NCI-H187 treated with DMSO at 0.1 percent for 48 hours (cell line): ENCODE measurements at regions not wholly inside any gene's neighbourhood (a gene's known extent, or its start where the extent isn't known, plus 50 kb on each side); places are given as distances from the start of the nearest gene placed in this dataset.

Experiments used
- DNase-seq: peaks from one replicate; lab custom pipeline; 2025; lab: John Stamatoyannopoulos, UW

GRCh38 chr4:3704669-3705068, 61.5 kb upstream of the ADRA2C start:
- no peak for DNase-seq

GRCh38 chr4:3703677-3704521, 62.3 kb upstream of the ADRA2C start:
- DNase-seq, result no peak

GRCh38 chr4:3703343-3703676, 62.9 kb upstream of the ADRA2C start:
- no peak for DNase-seq

GRCh38 chr4:3702561-3703221, 63.5 kb upstream of the ADRA2C start:
- DNase-seq, result no peak

- DNase-seq, result no peak
Observed at GRCh38 chr4:3701736-3702560, 64.2 kb upstream of the ADRA2C start.

DNA sequence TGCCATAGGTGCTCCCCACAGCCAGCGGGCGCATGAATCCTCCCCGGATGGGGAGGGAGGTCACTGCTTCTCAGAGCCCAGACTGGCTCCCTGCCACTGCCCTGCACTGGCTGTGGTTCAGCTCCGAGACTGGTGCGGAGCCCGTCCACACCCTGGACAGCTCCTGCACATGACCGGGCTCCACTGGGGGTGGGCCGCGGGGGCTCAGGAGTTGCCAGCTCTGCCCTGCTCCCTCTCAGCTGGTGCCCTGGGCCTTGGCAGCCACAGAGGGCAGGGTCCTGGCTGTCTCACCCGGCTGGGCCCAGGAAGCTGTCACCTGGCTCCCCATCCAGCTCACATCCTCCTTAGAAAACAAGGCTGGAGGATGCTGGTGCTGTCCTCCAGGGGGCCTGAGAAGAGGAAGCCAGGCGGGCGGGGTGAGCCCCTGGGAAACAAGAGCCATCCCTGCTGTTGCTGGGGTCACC, 64.9 kb upstream of the ADRA2C start:
- DNase-seq, result no peak

DNA sequence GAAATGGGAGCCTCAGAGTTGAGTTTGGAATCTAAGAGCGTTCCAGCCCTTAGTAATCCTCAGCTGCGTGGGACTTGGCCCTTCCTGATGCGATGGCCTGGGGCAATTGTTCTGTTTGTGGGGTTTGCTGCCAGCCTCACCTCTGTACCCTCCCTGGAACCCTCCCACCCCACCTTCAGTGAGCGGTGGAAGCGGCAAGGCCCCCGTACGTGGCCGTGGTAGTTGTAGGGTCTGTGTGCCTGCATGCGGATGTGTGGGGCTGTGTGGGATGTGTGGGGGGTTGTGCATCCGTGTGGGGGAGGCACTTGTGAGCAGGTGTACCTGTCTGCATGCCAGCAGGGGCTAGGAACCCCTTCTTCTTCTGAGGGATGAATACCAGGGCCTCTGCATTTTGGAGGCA, 65.4 kb upstream of the ADRA2C start:
- no peak for DNase-seq

DNA sequence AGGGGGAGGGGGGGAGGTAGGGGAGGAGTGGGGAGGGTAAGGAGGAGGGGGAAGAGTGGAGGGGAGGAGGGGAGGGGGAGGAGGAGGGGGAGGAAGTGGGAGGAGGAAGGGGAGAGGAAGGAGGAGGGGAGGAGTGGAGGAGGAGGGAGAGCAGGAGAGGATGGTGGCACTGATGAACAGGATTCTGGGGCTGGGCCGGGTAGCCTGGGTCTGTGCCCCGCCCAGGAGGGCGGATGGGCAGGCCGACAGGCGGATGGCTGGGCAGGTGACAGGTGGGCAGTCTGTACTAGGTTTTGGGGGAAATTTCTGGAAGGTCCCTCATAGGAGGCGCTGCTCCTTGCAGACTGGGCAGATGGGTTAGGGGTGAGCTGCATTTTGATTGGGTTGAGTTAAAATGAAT, 66.0 kb upstream of the ADRA2C start:
- DNase-seq, result no peak

DNA sequence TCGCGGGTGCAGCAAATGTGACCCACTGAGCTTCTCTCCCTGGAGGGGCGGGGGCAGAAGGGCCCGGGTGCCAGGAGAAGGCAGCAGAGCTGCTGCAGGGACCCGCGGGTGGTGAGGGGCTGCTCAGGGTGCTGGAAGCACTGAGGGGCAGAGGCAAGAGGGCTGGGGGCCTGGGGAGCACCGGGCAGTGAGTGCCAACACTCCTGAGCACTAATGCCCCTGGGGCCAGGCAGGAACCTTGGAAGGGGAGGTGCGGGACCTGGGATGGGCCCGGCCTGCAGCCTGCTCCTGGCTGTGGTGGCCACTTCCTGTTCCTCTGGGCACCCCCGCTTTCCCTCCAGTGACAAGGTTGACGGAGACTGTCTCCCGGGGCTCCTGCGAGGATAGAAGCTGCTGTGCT, 66.5 kb upstream of the ADRA2C start:
- no peak for DNase-seq

GRCh38 chr4:3699261-3699660, 66.9 kb upstream of the ADRA2C start:
- DNase-seq, result no peak

GRCh38 chr4:3697033-3697432, 69.2 kb upstream of the ADRA2C start:
- no peak for DNase-seq

- DNase-seq, result no peak
Observed at GRCh38 chr4:3690551-3691152, 75.5 kb upstream of the ADRA2C start.

DNA sequence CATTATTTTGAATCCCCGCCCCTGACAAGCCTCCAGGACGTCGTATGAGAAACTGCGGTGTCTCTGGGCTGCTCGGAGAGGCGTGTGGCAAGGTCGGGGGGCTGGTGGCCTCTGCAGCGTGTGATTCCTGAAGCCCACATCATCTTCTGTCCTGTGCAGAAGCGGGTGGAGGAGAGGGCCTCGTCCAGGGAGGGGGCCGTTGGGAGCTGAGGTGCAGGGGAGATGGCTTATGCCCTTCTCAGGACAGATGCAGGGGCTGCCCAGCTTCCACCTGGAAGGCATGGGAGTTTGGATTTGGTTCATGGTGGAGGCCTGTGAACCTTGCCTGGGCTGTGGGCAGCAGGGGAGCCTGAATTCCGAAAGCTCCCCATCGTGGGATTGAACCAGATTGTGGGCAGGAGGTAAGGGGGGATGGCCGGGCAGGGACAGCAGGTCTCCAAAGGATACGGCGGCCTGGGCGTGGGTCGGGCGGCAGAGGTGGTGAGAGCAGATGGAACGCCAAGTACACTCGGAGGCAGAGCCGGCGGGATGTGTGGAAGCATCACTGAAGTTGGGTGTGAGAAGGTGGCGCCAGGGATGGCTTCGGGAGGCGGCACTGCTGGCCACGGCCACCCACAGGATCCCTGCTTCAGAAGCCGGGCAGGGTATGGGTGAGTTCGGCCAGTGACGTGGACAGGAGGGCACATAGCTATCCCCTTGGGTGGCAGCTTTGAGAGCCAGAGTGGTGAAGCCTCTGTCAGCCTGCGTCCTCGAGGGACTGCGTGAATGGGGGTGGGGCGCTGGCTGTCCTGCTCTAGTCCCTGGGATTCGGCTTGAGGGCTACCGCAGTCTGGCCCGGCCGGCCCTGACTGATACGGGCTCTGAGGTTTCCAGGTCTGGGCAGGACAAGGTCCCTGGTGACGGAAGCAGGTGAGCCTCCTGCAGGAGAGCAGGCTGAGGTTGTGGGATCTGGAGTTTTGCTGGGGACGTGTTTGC, 76.3 kb upstream of the ADRA2C start:
- no peak for DNase-seq

- no peak for DNase-seq
Observed at GRCh38 chr4:3689006-3689405, 77.2 kb upstream of the ADRA2C start.

DNA sequence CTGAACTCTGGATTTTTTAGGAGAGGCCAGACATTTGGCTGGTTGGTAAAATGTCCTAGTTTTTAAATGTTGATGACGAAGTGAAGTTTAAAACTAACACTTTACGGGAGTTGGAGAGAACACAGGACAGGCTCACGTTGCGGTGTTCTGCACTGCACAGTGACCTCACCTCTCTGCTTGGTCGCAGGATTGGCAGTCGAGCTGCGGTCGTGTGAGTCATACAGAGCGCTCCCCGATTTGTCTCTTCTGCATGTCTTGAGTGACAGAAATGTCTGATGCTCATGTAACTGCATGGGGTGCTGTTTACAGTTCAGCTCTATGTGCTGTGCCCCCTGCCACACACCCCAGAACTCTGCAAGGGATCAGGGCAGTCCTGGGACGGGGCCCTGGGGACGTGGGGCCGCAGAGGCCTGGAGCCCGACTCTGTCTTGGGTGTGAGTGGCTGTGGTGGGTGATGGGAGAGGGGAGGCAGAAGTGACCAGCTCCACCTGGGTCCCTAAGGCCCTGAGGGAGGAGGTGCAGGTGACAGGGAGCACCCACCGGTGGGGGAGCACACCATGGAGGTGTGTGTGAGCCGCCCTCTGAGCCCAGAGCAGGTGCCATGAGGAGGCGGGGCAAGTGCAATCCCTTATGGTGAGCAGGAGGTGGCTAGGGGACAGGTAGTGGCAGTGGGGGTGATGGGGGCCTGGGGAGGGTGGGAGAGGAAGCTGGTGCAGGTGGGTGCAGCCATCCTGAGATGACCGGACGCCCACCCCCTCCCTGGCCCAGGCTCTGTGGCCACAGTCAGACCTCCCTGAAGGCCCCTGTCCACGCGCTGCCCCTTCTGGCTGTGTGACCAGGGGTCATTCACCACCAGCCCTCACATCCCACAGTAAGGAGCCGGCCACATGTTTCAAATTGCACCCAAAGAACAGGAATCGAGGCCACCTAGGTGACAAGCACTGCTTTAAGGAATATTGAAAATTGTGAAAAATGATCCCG, 77.9 kb upstream of the ADRA2C start:
- no peak for DNase-seq

GRCh38 chr4:3687538-3687937, 78.6 kb upstream of the ADRA2C start:
- DNase-seq, result no peak

DNA sequence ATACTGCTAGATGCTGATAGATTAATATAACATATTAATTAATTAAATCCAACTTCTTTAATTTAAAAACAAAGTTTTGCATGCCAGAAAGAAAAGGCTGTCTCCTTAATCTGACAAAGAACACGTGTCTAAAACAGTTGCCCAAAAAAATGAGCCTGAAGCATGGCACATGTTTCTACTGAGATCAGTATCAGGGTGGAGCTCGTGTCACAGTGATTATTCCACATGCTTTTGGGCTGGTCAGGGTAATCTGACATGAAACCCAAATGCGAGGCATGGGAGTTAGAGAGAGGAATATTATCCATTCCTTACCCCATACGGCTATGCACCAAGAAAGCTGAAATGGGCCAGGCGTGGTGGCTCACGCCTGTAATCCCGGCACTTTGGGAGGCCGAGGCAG, 79.4 kb upstream of the ADRA2C start:
- no peak for DNase-seq

- DNase-seq, result no peak
Observed at GRCh38 chr4:3685081-3685645, 81.0 kb upstream of the ADRA2C start.

DNA sequence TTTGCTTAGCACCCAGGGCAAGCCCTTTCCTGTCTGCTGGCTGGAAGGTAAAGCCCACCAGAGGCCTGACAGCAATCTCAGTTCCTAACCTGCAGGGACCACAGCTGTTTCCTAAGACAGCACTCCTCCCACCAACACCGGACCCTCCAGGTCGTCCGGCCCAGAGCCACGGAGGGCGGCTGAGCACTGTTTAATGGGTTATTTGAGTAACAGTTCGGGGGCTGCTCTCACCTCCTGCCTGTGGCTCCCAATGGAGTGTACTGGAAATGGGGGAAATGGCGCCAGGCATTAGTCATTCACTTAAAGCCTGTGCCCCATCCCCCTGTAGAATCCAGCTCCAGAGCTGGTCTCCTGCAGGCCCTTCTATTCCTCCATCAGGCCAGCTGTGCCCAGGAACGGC, 81.6 kb upstream of the ADRA2C start:
- DNase-seq, result no peak
